OCI-M2 (cell line): ENCODE measurements at regions not wholly inside any gene's neighbourhood (a gene's known extent, or its start where the extent isn't known, plus 50 kb on each side); places are given as distances from the start of the nearest gene placed in this dataset.
"Not testable (repeated sequence)": the region's sequence is repeated elsewhere in the genome, so short reads cannot be mapped to it uniquely, and the experiment has no call there.

Experiments
- DNase-seq: peaks from one replicate; lab custom pipeline; 2025; ENCODE audit not compliant: unreplicated experiment; lab: John Stamatoyannopoulos, UW

DNA sequence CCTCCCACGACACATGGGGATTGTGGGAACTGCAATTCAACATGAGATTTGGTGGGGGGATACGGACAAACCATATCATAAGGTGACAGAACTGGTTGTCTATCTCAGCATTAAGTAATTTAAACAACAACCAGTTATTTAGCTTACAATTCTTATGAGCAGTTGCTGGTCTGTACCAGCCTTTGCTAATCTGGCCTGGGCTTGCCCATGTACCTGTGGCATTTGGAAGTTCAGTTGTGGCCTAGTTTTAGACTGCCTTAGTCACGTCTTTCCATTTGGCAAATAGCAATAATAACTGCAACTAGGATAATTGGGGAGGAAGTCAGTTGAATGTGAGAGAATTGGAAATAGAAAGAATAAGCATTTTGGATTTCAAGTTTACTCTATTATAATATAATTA lies 441.8 kb upstream of the CXADR start:
- no peak for DNase-seq

DNA sequence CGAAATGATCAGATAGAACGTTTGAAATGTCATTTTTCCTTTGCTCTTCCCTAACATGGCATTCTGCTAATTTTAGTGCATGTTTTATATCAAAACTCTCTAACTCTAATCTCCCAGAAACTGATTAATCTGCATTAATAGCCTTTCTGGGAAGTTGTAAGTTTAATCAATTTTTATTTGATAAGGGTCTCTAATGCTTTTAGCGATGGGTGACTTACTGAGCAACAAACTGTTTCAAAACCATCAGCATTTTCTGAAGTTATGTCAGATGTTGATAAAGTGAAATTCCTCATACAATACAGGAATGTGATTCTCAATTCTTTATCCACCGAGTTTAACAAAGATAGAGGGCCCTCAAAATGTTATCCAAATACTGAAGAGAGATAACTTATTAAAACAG lies 431.6 kb upstream of the CXADR start:
- DNase-seq: no peak

- DNase-seq: no peak
Measured at GRCh38 chr21:17082843-17083483, 429.9 kb upstream of the CXADR start.

GRCh38 chr21:17085707-17086106 lies 427.1 kb upstream of the CXADR start:
- DNase-seq: no peak

DNA sequence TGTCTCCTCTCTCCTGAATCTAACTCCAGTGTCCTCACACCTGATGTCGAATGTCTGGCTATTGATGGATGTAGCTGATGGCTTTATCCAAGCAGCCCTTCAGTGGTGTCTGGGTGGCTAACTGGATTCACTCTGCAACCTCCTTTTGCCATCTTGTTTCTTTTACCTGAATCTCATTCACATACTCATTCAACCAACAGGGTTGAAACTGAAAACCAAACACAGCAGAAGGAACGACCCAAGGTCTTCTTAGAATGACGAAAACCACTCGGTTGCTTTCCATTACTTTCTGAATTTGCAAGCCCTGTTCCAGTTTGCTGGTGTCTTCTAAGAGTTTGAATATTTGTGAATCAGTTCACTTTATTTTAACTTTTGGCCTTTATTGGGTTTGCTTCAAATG lies 424.3 kb upstream of the CXADR start:
- DNase-seq: no peak

DNA sequence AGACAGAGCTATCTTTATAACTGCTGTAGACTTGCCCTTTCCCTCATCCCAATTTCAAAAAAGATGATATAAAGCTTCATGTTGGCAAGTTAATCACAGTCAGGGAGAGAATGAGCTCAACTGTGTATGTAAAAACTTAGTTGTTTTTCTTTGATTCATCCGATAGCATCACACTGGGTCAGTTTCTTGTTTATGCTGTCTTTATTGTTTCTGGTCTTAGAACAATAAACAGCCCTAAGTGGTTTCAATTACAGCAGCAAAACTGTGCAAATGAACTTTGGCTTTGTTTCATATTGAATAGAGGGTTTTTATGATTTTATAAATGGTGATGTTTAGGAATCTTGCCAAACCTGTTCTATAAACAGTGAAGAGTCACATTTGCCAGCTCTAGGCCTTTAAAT lies 423.8 kb upstream of the CXADR start:
- no peak for DNase-seq

GRCh38 chr21:17101696-17102095 lies 411.1 kb upstream of the CXADR start:
- no peak for DNase-seq

GRCh38 chr21:17105932-17106331 lies 406.9 kb upstream of the CXADR start:
- DNase-seq: no peak

- DNase-seq: no peak
Measured at GRCh38 chr21:17114045-17114444, 398.8 kb upstream of the CXADR start.

- DNase-seq: no peak
Measured at GRCh38 chr21:17118638-17119384, 394.0 kb upstream of the CXADR start.

GRCh38 chr21:17119466-17120297 lies 393.2 kb upstream of the CXADR start:
- DNase-seq: no peak

DNA sequence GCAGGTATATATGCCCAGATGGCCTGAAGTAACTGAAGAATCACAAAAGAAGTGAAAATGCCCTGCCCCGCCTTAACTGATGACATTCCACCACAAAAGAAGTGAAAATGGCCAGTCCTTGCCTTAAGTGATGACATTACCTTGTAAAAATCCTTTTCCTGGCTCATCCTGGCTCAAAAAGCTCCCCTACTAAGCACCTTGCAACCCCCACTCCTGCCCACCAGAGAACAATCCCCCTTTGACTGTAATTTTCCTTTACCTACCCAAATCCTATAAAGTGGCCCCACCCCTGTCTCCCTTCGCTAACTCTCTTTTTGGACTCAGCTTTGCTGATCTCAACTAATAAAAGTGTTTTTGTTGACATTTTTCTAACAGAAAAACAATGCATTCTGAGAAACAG lies 385.4 kb upstream of the CXADR start:
- not testable (repeated sequence) for DNase-seq

DNA sequence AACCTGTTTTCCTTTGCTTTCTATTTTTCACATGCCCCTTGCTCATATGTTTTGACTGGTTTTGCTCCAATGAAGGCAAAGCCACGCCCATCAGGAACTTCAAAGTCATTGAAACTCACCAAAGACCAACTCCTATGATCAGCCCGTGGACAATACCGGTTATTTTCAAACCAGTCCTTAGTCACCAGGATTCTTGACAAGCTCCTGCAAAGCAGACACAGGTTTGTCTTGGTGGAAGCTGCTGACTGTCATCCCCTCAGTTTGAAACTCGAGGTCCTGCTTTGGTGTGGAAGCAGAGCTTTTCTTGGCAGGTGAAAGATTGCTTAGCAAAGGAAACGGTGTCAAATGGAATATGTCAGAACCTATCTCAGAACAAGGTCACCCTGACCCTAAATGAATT lies 384.7 kb upstream of the CXADR start:
- no peak for DNase-seq

DNA sequence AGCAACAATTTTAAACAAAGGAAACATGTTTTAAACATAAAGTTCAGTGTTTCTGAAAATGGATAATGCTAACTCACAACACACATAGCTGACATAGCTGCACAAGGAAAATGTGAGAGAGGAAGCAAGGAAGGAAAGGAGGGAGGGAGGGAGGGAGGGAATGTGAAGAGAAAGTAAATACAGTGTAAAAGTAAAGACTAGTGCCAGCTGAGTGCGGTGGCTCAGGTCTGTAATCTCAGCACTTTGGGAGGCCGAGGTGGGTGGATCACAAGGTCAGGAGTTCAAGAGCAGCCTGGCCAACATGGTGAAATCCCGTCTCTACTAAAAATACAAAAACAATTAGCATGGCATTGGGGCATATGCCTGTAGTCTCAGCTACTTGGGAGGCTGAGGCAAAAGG lies 373.7 kb upstream of the CXADR start:
- not testable (repeated sequence) for DNase-seq

DNA sequence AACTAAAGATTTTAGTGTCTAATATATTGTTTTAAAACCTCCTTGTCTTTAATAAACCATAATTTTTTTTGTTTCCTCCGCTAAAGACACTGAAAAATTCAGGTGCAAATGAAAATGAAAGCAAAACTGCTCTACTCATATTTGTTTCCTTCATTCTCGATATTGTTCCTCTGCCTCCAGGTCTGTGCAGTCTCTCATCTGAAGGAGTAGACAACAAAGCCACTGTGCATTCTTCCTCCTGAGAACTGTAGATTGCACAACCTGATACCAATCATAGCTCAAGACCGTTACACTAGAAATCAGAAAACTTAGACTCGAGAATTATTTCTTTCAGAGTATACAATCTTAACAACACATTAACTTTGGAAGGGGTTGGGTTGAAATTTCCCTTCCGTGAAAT lies 373.1 kb upstream of the CXADR start:
- no peak for DNase-seq

DNA sequence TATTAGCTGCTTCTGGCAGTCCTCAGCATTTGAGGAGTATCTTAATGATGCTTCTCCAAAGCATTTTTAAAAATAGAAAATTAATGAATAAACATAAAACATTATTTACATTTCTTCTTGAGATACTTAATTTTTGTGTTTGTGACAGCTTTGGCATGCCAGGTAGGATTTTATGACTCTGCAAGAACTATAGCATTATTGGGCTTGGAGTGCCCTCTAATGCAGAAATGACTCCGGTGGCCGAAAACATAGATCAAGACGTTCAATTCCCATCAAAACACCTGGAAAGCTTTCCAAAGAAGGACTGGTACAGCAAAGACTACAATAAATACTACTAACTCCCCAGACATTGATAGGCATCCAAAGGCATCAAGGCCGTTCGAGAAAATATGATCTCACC lies 366.4 kb upstream of the CXADR start:
- no peak for DNase-seq

GRCh38 chr21:17159697-17160096 lies 353.1 kb upstream of the CXADR start:
- no peak for DNase-seq

DNA sequence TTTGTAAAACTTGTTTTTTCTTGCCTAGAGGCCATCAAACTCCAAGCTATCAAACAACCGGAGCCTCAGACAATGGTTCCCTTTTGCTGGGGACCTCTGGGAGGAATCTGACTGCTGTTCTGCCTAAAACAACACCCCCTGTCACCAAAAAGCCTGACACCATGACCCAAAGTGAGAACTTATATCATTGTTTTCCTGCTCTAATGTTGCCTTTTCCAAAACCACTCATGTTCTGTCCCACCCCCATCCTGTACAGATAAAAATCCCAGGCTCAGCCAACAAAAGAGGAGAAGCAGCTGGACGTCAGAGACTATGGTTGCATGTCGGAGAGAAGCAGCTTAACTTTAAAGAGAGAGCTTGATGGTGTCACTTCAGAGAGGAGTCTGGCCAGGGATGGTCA lies 327.2 kb upstream of the CXADR start:
- DNase-seq: no peak

DNA sequence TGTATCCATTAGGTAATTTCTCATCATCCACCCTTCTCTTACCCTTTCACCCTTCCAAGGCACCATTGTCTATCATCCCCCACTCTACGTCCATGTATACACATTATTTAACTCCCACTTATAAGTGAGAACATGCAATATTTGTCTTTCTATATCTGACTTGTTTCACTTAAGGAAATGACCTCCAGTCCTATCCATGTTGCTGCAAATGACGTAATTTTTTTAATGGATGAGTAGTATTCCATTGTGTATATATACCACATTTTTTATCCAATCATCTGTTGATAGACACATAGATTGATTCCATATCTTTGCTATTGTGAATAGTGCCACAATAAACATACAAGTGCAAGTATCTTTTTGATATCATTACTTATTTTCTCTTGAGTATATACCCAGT lies 322.9 kb upstream of the CXADR start:
- no peak for DNase-seq

DNA sequence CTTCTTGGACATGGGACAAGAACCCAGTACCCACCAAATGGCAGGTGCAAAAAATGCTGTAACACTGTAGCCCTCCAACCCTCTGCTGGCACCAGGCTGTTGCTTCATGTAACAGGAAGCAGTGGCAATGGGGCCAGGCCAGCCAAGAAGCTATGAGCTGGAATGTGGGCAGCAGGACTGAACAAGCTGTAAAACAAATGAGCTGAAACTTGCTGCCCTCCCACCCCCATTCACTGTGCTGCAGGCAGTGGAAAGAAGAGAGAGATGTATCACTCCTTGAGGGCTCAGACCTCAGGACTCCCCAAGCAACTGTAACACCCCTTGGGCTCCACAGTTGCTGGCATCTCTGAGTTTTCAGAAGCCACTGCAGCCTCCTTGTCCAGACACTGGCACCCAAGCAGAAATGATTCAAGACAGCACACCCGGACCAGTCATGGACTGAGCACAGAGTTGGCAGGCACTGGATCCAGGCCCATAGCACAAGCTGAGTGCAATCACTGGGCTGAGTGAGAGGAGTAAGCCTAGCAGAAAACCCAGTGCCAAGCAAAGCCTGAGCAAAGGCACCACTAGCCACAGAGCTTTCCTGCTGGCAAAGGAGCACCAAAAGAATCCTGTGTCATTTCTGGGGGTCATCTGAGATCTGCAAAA lies 321.4 kb upstream of the CXADR start:
- no peak for DNase-seq

- DNase-seq: no peak
Measured at GRCh38 chr21:17195351-17195750, 317.5 kb upstream of the CXADR start.

- DNase-seq: no peak
Measured at GRCh38 chr21:17195976-17196375, 316.9 kb upstream of the CXADR start.
